Keratinocyte (primary cell): ENCODE measurements at regions not wholly inside any gene's neighbourhood (a gene's known extent, or its start where the extent isn't known, plus 50 kb on each side); places are given as distances from the start of the nearest gene placed in this dataset.

Experiments used
- CTCF ChIP-seq, 3 experiments: IDR thresholded peaks in 1 of 3; conservative IDR thresholded peaks in 1 of 3; optimal IDR thresholded peaks in 1 of 3; 2 replicates in 2 of 3; 3 replicates in 1 of 3; pipeline versions ENCODE3 to v1.5.1; 2011; ENCODE audit warnings: low read length in 3 of 3, mild to moderate bottlenecking in 3 of 3, moderate library complexity in 2 of 3, control low read depth in 1 of 3, inconsistent platforms in 1 of 3; ENCODE audit not compliant: insufficient read depth in 2 of 3; ENCODE audit errors: extremely low read depth in 1 of 3
- EZH2 ChIP-seq: IDR thresholded peaks from one replicate; pipeline ENCODE4 v1.6.1; 2012; ENCODE audit warnings: inconsistent platforms, mild to moderate bottlenecking, low read length, moderate library complexity

- TF ChIP-seq CTCF (optimal IDR thresholded peaks at IDR 0.05 in 1 of 3, IDR thresholded peaks at IDR 0.05 in 1 of 3, conservative IDR thresholded peaks at IDR 0.05 in 1 of 3; ENCODE audit: extremely low read depth in 1 of 3, insufficient read depth in 2 of 3, low read length in 3 of 3) (no peak), EZH2 (no peak)
These were observed 649.5 kb downstream of the SLC4A3 start for GRCh38 chr2:220276741-220277444.
